ENCODE measurements at regions not wholly inside any gene's neighbourhood (a gene's known extent, or its start where the extent isn't known, plus 50 kb on each side); places are given as distances from the start of the nearest gene placed in this dataset.
"Not testable (repeated sequence)": the region's sequence is repeated elsewhere in the genome, so short reads cannot be mapped to it uniquely, and the experiment has no call there.

- H3K9me3 ChIP-seq = no peaks in the 10 kb centered on the region
- H3K36me3 ChIP-seq = no peaks in the 10 kb centered on the region
- DNase-seq = no peak
- no peak overlapping the region for H3K4me3 ChIP-seq
- intact Hi-C loops (cut with DNase I; ENCODE audit: low total_unique reads) = no loop called here
- no peaks in the 10 kb centered on the region for H3K27me3 ChIP-seq
- no peak for TF ChIP-seq POLR2A (IDR thresholded peaks at IDR 0.05)
- TF ChIP-seq POLR2AphosphoS5 (IDR thresholded peaks at IDR 0.05) = no peak
- TF ChIP-seq CTCF (IDR thresholded peaks at IDR 0.05) = no peak
- no peak for TF ChIP-seq EP300 (IDR thresholded peaks at IDR 0.05)
- H3K4me1 ChIP-seq = peaks cover 0 to 24% (median 9%) of the 10 kb centered on the region in 4 donors
- 20 to 35% (median 23%) methylated on average over 1 of the region's 1 CpG for WGBS, 5 donors
- H3K27ac ChIP-seq = no peak overlapping the region
Observed at GRCh38 chr4:124931050-124931449, 218.5 kb upstream of the ANKRD50 start.

- H3K4me3 ChIP-seq; H3K27ac ChIP-seq; DNase-seq; intact Hi-C loops (cut with DNase I; ENCODE audit: low total_unique reads); H3K9me3 ChIP-seq; H3K4me1 ChIP-seq; H3K36me3 ChIP-seq; H3K27me3 ChIP-seq: not testable (repeated sequence)
- WGBS, 5 donors = 94 to 98% (median 96%) methylated on average over 12 of the region's 12 CpGs
Observed at GRCh38 chr4:124922748-124923147, 210.2 kb upstream of the ANKRD50 start.

GRCh38 chr4:124918559-124919122 lies 206.1 kb upstream of the ANKRD50 start:
- no peak for DNase-seq
- 76 to 86% (median 85%) methylated on average over 3 of the region's 3 CpGs for WGBS, 5 donors
- intact Hi-C loops (cut with DNase I; ENCODE audit: low total_unique reads) = no loop called here
- H3K4me1 ChIP-seq = no peaks in the 10 kb centered on the region
- no peak overlapping the region for H3K4me3 ChIP-seq
- H3K27ac ChIP-seq = no peak overlapping the region
- no peak for TF ChIP-seq CTCF (IDR thresholded peaks at IDR 0.05)
- TF ChIP-seq POLR2A (IDR thresholded peaks at IDR 0.05) = no peak
- no peak for TF ChIP-seq POLR2AphosphoS5 (IDR thresholded peaks at IDR 0.05)
- no peak for TF ChIP-seq EP300 (IDR thresholded peaks at IDR 0.05)
- peaks cover 0 to 3% (median 2%) of the 10 kb centered on the region in 4 donors for H3K9me3 ChIP-seq
- H3K36me3 ChIP-seq = no peaks in the 10 kb centered on the region
- H3K27me3 ChIP-seq = no peaks in the 10 kb centered on the region

- WGBS, 5 donors = 45 to 81% (median 65%) methylated on average over 1 of the region's 1 CpG
- Histone ChIP-seq H3K4me3 (no peak overlapping the region), H3K36me3 (no peaks in the 10 kb centered on the region), H3K9me3 (peaks cover 0 to 21% (median 18%) of the 10 kb centered on the region in 4 donors), H3K4me1 (no peaks in the 10 kb centered on the region), H3K27me3 (no peaks in the 10 kb centered on the region), H3K27ac (no peak overlapping the region)
- TF ChIP-seq POLR2A (IDR thresholded peaks at IDR 0.05) (no peak), CTCF (IDR thresholded peaks at IDR 0.05) (no peak), EP300 (IDR thresholded peaks at IDR 0.05) (no peak), POLR2AphosphoS5 (IDR thresholded peaks at IDR 0.05) (no peak)
- no peak for DNase-seq
- intact Hi-C loops (cut with DNase I; ENCODE audit: low total_unique reads) = no loop called here
Observed at GRCh38 chr4:124915073-124915472, 202.5 kb upstream of the ANKRD50 start.

GRCh38 chr4:124913237-124913636 lies 200.7 kb upstream of the ANKRD50 start:
- H3K9me3 ChIP-seq = peaks cover 0 to 21% (median 18%) of the 10 kb centered on the region in 4 donors
- no peaks in the 10 kb centered on the region for H3K27me3 ChIP-seq
- H3K4me1 ChIP-seq = no peaks in the 10 kb centered on the region
- TF ChIP-seq EP300 (IDR thresholded peaks at IDR 0.05) = no peak
- TF ChIP-seq CTCF (IDR thresholded peaks at IDR 0.05) = no peak
- TF ChIP-seq POLR2A (IDR thresholded peaks at IDR 0.05) = no peak
- TF ChIP-seq POLR2AphosphoS5 (IDR thresholded peaks at IDR 0.05) = no peak
- no peak overlapping the region for H3K4me3 ChIP-seq
- DNase-seq = no peak
- intact Hi-C loops (cut with DNase I; ENCODE audit: low total_unique reads) = no loop called here
- H3K27ac ChIP-seq = no peak overlapping the region
- no peaks in the 10 kb centered on the region for H3K36me3 ChIP-seq
- WGBS, 5 donors = 86 to 100% (median 90%) methylated on average over 1 of the region's 1 CpG
